ENCODE measurements at regions not wholly inside any gene's neighbourhood (a gene's known extent, or its start where the extent isn't known, plus 50 kb on each side); places are given as distances from the start of the nearest gene placed in this dataset.
A peak's percentile ranks its signal among the peaks of the same experiment; 100 is the strongest.

DNA sequence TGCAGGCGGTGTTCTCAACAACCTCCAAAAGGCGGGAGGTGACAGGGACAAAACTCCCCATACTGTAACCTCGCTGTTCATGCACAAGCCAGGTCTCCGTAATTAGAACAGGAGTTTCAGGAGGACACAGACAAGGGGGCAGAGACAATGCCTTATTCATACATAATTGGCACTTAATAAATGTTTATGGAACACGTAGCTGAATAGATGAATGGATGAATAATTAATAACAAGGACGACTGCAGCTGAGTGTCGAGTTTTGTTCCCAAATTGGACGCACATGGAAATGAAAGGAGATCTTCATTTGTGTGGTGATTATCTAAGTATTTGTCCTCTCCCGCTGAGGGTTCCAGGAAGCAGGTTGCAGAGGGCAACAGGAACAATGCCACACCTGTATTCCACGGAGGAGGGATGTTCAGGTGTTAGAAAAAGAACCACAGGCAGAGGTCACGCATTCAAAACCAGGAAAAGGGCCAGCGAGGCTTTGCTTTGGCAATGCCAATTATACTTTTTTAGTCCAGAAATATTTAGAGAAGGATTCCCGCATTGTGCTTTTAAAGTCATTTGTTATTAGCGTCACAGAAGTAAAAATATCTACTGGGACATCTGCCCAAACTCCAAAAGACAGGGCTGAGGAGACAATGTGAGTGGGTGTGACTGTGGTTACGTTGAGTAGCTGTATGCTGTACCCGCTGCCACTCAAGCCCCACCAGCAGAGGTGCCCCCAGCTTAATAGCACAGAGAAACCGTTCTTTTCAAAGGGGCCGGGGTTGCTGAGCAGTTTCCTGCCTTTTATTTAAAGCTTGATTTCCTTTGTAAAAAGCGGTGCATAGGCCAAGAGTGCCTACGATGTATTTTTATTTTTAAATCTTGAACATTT is 123.3 kb downstream of the PXDC1 start:
- WGBS, 5 donors = 46 to 57% (median 50%) methylated on average over 20 of the region's 20 CpGs
- Histone ChIP-seq H3K27me3 (peaks cover 0 to 38% (median 5%) of the 10 kb centered on the region in 3 donors), H3K9me3 (no peaks in the 10 kb centered on the region), H3K4me1 (no peaks in the 10 kb centered on the region), H3K27ac (no peak overlapping the region), H3K36me3 (no peaks in the 10 kb centered on the region), H3K4me3 (no peak overlapping the region)
- intact Hi-C loops (cut with DNase I; ENCODE audit: low total_unique reads) = no loop called here
- TF ChIP-seq, protein P1, sequence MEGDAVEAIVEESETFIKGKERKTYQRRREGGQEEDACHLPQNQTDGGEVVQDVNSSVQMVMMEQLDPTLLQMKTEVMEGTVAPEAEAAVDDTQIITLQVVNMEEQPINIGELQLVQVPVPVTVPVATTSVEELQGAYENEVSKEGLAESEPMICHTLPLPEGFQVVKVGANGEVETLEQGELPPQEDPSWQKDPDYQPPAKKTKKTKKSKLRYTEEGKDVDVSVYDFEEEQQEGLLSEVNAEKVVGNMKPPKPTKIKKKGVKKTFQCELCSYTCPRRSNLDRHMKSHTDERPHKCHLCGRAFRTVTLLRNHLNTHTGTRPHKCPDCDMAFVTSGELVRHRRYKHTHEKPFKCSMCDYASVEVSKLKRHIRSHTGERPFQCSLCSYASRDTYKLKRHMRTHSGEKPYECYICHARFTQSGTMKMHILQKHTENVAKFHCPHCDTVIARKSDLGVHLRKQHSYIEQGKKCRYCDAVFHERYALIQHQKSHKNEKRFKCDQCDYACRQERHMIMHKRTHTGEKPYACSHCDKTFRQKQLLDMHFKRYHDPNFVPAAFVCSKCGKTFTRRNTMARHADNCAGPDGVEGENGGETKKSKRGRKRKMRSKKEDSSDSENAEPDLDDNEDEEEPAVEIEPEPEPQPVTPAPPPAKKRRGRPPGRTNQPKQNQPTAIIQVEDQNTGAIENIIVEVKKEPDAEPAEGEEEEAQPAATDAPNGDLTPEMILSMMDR (IDR thresholded peaks at IDR 0.05) = no peak
- no peak for TF ChIP-seq POLR2A (IDR thresholded peaks at IDR 0.05)
- TF ChIP-seq POLR2AphosphoS5 (IDR thresholded peaks at IDR 0.05) = no peak
- no peak for TF ChIP-seq EP300 (IDR thresholded peaks at IDR 0.05)
- DNase-seq = peak in 1 of 2 donors; percentile 30

DNA sequence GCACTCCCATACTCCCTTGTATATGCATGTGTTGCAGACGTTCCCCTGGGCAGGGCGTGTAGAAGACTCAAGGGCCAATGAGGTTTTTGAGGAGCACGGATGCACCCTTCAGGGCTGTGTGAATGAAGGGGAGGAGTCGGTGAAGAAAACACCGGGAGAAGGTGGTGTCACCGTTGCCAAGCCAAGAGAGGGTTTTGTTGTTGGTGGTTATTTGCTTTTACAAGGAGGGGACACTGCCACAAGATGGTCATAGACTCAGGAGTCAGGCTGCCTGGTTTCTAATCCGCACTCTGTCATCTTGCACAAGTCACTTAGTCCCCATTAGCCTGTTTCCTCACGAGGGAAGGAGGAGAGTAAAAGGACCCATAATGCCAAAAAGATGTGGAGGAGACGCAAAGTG is 124.0 kb downstream of the PXDC1 start:
- no peak for DNase-seq
- Histone ChIP-seq H3K4me3 (no peak overlapping the region), H3K9me3 (no peaks in the 10 kb centered on the region), H3K4me1 (no peaks in the 10 kb centered on the region), H3K27me3 (peaks cover 0 to 39% (median 5%) of the 10 kb centered on the region in 3 donors), H3K27ac (no peak overlapping the region), H3K36me3 (no peaks in the 10 kb centered on the region)
- intact Hi-C loops (cut with DNase I; ENCODE audit: low total_unique reads) = no loop called here
- TF ChIP-seq POLR2A (IDR thresholded peaks at IDR 0.05) (no peak), POLR2AphosphoS5 (IDR thresholded peaks at IDR 0.05) (no peak), EP300 (IDR thresholded peaks at IDR 0.05) (no peak)
- TF ChIP-seq, protein P1 (IDR thresholded peaks at IDR 0.05) = no peak
- 65 to 70% (median 70%) methylated on average over 9 of the region's 9 CpGs for WGBS, 5 donors

DNA sequence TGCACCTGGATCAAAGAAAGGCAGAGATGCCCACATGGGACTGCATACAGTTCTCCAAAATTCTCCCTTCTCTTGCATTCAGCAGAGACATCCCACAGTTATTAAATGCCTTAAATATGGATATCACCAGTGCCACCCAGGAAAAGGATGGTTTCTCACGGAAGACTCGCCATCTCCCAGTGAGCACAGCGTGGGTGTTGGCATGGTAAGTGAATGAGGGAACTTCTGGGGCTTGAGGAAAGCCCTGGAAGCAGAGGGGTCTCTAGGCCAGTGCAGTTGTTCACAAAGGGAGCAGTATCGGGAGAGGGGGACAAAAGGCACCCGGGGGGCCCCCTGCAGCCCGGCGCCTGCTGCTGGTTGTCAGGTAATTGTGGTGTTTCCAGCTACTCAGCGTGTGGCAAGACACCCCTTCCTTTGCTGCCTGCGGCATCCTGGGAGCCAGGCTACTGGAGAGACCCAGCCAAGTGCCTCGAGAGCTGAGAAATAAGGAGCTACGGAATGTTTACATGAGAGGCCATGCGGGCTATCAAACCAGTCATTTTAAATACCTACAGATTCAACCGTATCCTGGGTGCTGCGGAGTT is 125.4 kb downstream of the PXDC1 start:
- Histone ChIP-seq H3K36me3 (no peaks in the 10 kb centered on the region), H3K4me1 (no peaks in the 10 kb centered on the region), H3K27ac (no peak overlapping the region), H3K27me3 (peaks cover 0 to 42% (median 5%) of the 10 kb centered on the region in 3 donors), H3K9me3 (no peaks in the 10 kb centered on the region), H3K4me3 (no peak overlapping the region)
- no peak for DNase-seq
- intact Hi-C loops (cut with DNase I; ENCODE audit: low total_unique reads) = no loop called here
- 58 to 67% (median 58%) methylated on average over 14 of the region's 14 CpGs for WGBS, 5 donors
- TF ChIP-seq POLR2A (IDR thresholded peaks at IDR 0.05) (no peak), POLR2AphosphoS5 (IDR thresholded peaks at IDR 0.05) (no peak), EP300 (IDR thresholded peaks at IDR 0.05) (no peak)
- TF ChIP-seq, protein P1 (IDR thresholded peaks at IDR 0.05) = no peak

DNA sequence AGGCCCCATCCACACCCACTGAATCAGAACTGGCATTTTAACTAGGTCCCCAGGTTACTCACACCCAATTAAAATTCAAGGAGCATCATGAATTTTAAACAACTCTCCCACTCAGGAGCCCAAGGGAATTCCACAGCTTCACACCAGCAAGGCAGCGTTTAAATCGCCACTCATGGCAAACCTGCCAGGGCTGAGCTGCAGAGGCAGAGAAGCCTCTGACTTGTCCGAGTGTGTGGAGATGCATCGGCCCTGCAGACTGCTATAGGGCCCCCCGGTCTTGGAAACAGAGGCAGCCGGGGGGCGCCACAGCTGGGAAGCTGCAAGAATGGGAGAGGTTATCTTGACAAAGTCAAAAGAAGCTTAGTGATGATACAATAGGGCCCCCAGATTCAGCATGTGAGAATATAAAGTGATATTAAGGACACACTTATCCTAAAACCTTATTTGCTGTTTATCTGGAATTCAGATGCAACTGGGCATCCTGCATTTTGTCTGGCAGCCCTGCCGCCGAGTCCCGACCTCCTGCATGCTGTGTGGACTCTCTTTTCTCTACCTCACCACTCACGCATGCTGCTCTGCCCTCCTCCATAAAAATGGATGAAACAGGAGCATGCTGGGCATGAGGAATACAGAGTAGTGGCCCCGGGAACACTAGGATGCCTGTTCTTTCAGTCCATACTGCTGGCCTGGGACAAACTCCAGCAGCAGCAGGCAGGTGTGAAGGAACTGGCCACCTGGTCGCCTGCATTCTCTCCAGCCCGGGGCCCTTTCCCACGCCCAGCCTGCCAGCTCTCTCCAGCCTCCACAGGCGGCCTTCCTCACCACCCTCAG is 126.1 kb downstream of the PXDC1 start:
- intact Hi-C loops (cut with DNase I; ENCODE audit: low total_unique reads) = no loop called here
- H3K9me3 ChIP-seq = no peaks in the 10 kb centered on the region

More for the DNA sequence above, 126.1 kb downstream of the PXDC1 start:
- Histone ChIP-seq H3K36me3 (no peaks in the 10 kb centered on the region), H3K4me1 (no peaks in the 10 kb centered on the region), H3K27me3 (peaks cover 0 to 47% (median 5%) of the 10 kb centered on the region in 3 donors), H3K27ac (no peak overlapping the region), H3K4me3 (no peak overlapping the region)
- 72 to 77% (median 73%) methylated on average over 16 of the region's 16 CpGs for WGBS, 5 donors
- DNase-seq = no peak
- TF ChIP-seq POLR2A (IDR thresholded peaks at IDR 0.05) = no peak
- no peak for TF ChIP-seq POLR2AphosphoS5 (IDR thresholded peaks at IDR 0.05)
- TF ChIP-seq EP300 (IDR thresholded peaks at IDR 0.05) = no peak
- TF ChIP-seq, protein P1 (IDR thresholded peaks at IDR 0.05) = no peak
